Neural progenitor cell (in vitro differentiated cells): ENCODE measurements at regions not wholly inside any gene's neighbourhood (a gene's known extent, or its start where the extent isn't known, plus 50 kb on each side); places are given as distances from the start of the nearest gene placed in this dataset.

Experiments used
- CTCF ChIP-seq: fragments of 200-600 bp; sonication (generic); IDR thresholded peaks from 2 replicates; pipeline ENCODE4 v1.5.1; 2017; ENCODE audit warnings: antibody characterized with exemption, mild to moderate bottlenecking
- EZH2 ChIP-seq: fragments of 200-600 bp; sonication (generic); IDR thresholded peaks from 2 replicates; pipeline ENCODE4 v1.6.1; 2017; ENCODE audit warnings: antibody characterized with exemption, mild to moderate bottlenecking, moderate library complexity

GRCh38 chr9:115814081-115814480, 339.5 kb upstream of the PAPPA start:
- no peak for TF ChIP-seq CTCF
- no peak for TF ChIP-seq EZH2
